Left lung (tissue), 4 donors: ENCODE measurements at regions not wholly inside any gene's neighbourhood (a gene's known extent, or its start where the extent isn't known, plus 50 kb on each side); places are given as distances from the start of the nearest gene placed in this dataset.

Experiments
- ATAC-seq: fragments of 200-7000 bp; cut with Tn5 transposase; one replicate; pipeline ENCODE4 v1.9.1; 2020; ENCODE audit warnings: moderate library complexity
- DNase-seq, 4 donors: peaks; one replicate each; pipeline ENCODE4 v3.0.0-alpha.2; 2013 to 2020
- H3K27ac ChIP-seq, 2 donors: fragments of 200-600 bp; sonication (generic) in 1 of 2; one replicate each; pipeline versions ENCODE4 v1.5.0 to v1.8.0; 2020 to 2021
- H3K27me3 ChIP-seq, 2 donors: fragments of 200-600 bp; sonication (generic) in 1 of 2; one replicate each; pipeline versions ENCODE4 v1.5.0 to v1.8.0; 2020 to 2021
- H3K36me3 ChIP-seq, 2 donors: fragments of 200-600 bp; sonication (generic) in 1 of 2; one replicate each; pipeline versions ENCODE4 v1.5.0 to v1.8.0; 2020 to 2021
- H3K4me1 ChIP-seq, 2 donors: fragments of 200-600 bp; one replicate each; pipeline ENCODE4 v1.8.0; 2021
- H3K4me3 ChIP-seq, 2 donors: fragments of 200-600 bp; sonication (generic) in 1 of 2; one replicate each; pipeline versions ENCODE4 v1.5.0 to v1.8.0; 2020 to 2021; ENCODE audit warnings: mild to moderate bottlenecking in 1 of 2
- H3K9me3 ChIP-seq, 2 donors: fragments of 200-600 bp; sonication (generic) in 1 of 2; one replicate each; pipeline versions ENCODE4 v1.5.0 to v1.8.0; 2020 to 2021
- intact Hi-C, 2 donors: fragments of 100-400 bp; cut with DNase I; formaldehyde crosslinking; loops; one replicate each; pipeline versions ENCODE4 v1.11.2 to v1.14.2; 2022
- TF ChIP-seq, protein P1 (sequence below), 2 donors: fragments of 200-600 bp; sonication (generic) in 1 of 2; IDR thresholded peaks; one replicate each; pipeline versions ENCODE4 v1.5.0 to v1.8.0; 2021; ENCODE audit warnings: antibody characterized with exemption in 2 of 2
- donor health status: DM: no; HTN: yes; CAD: no.
- donor health status: DM: no; HTN: no; CAD: no.

DNA sequence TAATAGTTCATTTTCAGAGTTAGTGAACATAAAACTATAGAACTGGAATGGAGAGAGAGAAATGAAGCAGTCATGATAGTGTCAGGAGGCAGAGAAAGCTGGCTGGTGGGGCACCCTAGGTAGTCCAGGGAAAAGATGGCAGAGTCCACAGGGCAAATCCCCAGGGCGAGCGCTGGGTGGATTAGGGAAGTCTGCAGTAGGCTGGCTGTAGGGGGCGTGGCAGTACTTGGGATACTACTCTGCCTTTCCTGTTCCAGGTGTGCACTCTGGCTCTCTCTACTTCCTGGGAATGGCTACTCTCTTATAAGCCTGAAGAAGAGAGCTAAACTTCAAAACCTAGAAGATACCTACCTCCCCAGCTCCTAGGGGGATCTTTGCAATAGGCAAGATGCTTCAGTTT lies 232.9 kb upstream of the SLC10A2 start:
- intact Hi-C loops = no loop called here
- peaks cover 0 to 11% of the 10 kb centered on the region in 2 donors for H3K9me3 ChIP-seq
- H3K36me3 ChIP-seq = no peaks in the 10 kb centered on the region
- no peak overlapping the region for H3K27ac ChIP-seq
- H3K4me3 ChIP-seq = no peak overlapping the region
- TF ChIP-seq, protein P1, sequence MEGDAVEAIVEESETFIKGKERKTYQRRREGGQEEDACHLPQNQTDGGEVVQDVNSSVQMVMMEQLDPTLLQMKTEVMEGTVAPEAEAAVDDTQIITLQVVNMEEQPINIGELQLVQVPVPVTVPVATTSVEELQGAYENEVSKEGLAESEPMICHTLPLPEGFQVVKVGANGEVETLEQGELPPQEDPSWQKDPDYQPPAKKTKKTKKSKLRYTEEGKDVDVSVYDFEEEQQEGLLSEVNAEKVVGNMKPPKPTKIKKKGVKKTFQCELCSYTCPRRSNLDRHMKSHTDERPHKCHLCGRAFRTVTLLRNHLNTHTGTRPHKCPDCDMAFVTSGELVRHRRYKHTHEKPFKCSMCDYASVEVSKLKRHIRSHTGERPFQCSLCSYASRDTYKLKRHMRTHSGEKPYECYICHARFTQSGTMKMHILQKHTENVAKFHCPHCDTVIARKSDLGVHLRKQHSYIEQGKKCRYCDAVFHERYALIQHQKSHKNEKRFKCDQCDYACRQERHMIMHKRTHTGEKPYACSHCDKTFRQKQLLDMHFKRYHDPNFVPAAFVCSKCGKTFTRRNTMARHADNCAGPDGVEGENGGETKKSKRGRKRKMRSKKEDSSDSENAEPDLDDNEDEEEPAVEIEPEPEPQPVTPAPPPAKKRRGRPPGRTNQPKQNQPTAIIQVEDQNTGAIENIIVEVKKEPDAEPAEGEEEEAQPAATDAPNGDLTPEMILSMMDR (IDR thresholded peaks at IDR 0.05) = no peak
- no peaks in the 10 kb centered on the region for H3K27me3 ChIP-seq
- no peaks in the 10 kb centered on the region for H3K4me1 ChIP-seq
- DNase-seq (no peak), ATAC-seq (no peak)

DNA sequence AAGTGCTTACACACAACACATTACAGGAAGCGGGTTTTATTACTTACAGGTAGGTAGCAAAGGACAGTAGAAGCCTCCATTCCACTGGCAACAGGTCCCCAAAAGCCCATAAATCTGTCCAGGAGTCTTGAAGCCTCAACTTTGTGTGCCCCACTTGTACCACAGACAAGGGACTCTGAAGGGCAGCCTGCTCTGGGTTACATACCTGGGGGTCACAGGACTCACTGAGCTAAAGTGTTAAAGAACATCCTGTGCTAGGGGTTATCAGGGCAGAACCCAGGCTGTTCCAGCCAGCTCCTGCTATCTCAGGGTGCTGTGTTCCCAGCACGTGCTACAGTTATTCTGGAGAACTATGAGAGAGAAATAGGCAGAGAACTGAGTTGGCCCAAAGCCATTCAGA lies 230.9 kb upstream of the SLC10A2 start:
- Histone ChIP-seq H3K27ac (no peak overlapping the region), H3K27me3 (no peaks in the 10 kb centered on the region), H3K36me3 (no peaks in the 10 kb centered on the region), H3K9me3 (peaks cover 0 to 11% of the 10 kb centered on the region in 2 donors), H3K4me1 (no peaks in the 10 kb centered on the region), H3K4me3 (no peak overlapping the region)
- DNase-seq (no peak), ATAC-seq (no peak)
- intact Hi-C loops = no loop called here
- TF ChIP-seq, protein P1 (IDR thresholded peaks at IDR 0.05) = no peak

DNA sequence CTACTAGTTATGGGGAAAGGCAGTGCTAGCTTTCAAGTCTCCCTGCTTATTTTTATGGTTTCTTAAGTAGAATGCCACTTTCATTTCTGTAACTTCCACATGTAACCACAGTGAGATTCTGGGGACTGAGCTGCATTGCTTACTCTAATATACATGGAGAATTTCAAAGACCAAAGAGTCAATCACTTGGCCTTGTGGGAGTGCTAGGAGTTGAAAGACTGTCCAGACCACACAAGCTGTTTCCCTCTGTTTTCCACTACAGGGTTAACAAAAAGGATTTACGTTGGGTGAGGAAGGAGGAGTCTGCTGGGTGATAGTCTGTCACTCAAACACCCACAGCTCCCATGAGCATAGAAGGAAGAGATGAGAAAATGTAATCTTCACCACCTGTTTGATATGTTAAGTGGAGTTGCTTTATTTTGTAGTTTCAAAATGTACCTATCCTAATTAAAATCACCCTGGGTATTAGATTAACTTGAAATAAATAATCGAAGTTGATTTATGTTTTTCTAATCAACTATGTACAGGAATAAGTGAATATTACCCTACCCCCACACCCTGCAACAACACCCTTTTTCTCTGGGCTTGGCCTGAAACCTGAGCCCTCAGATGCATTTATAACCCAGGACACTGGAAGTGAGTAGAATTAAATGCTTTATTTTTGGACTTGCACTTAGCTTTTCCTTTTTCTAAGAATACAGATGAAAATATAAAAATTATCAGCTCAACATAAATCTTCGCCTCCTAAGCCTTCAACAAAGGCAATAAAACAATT lies 225.8 kb upstream of the SLC10A2 start:
- no peak overlapping the region for H3K27ac ChIP-seq
- no peaks in the 10 kb centered on the region for H3K4me1 ChIP-seq
- H3K36me3 ChIP-seq = no peaks in the 10 kb centered on the region
- no peak overlapping the region for H3K4me3 ChIP-seq
- no peak for ATAC-seq
- TF ChIP-seq, protein P1 (IDR thresholded peaks at IDR 0.05) = no peak
- H3K9me3 ChIP-seq = peaks cover 0 to 5% of the 10 kb centered on the region in 2 donors
- no peaks in the 10 kb centered on the region for H3K27me3 ChIP-seq
- intact Hi-C loops = no loop called here
- DNase-seq = no peak

DNA sequence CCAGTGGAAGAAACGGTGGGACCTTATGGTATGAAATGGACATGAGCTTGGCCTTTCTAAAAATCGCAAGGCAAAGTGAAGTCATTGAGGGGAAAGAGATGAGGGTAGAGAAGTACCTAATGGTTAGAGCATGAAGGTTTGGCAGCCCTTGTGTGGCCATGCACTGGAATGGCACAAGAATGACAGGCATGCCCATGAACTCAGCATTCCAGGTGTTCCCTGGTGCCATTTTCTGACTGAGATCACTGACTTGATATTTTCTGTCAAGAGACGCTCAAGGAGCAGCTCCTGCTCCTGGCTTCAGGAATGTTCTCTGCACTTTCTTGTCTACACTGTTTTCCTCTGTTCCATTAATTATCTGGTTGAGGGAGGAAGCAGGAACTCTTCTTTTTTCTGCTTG lies 225.0 kb upstream of the SLC10A2 start:
- ATAC-seq = no peak
- intact Hi-C loops = no loop called here
- no peak overlapping the region for H3K27ac ChIP-seq
- no peak for DNase-seq
- TF ChIP-seq, protein P1 (IDR thresholded peaks at IDR 0.05) = no peak
- no peaks in the 10 kb centered on the region for H3K4me1 ChIP-seq
- H3K27me3 ChIP-seq = no peaks in the 10 kb centered on the region
- no peaks in the 10 kb centered on the region for H3K9me3 ChIP-seq
- no peaks in the 10 kb centered on the region for H3K36me3 ChIP-seq
- H3K4me3 ChIP-seq = no peak overlapping the region

DNA sequence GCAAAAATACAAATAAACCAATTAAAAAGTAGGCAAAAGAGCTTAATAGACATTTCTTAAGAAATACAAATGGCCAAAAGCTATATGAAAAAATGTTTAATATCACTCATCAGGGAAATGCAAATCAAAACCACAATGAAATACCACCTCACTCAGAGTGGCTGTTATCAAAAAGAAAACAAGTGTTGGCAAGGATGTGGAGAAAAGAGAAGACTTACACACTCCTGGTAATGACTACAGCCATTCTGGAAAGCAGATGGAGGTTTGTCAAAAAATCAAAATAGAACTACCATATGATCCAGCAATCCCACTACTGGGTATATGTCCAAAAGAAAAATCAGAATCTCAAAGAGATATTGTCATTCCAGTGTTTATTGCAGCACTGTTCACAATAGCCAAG lies 223.5 kb upstream of the SLC10A2 start:
- H3K27ac ChIP-seq = no peak overlapping the region
- no peaks in the 10 kb centered on the region for H3K4me1 ChIP-seq
- H3K27me3 ChIP-seq = no peaks in the 10 kb centered on the region
- no peaks in the 10 kb centered on the region for H3K9me3 ChIP-seq
- ATAC-seq = no peak
- H3K4me3 ChIP-seq = no peak overlapping the region
- intact Hi-C loops = no loop called here
- TF ChIP-seq, protein P1 (IDR thresholded peaks at IDR 0.05) = no peak
- no peak for DNase-seq
- no peaks in the 10 kb centered on the region for H3K36me3 ChIP-seq
